MCF 10A (cell line): ENCODE measurements at regions not wholly inside any gene's neighbourhood (a gene's known extent, or its start where the extent isn't known, plus 50 kb on each side); places are given as distances from the start of the nearest gene placed in this dataset.

Experiments used
- BruUV-seq: library from RNA; stranded (reverse); fragments of 400-500 nt; replicated peaks from 2 replicates; lab custom pipeline; 2021; lab: Mats Ljungman, UMichigan
- CTCF ChIA-PET: fragments of 300-600 bp; sonication (Branson Sonifier 250); formaldehyde crosslinking; extraction: SDS; loops from one replicate; lab custom pipeline; 2021; ENCODE audit warnings: antibody characterized with exemption, inconsistent platforms; lab: Yijun Ruan, JAX
- POLR2A ChIA-PET: fragments of 300-600, 350-650 bp; sonication (Branson Sonifier 250); formaldehyde crosslinking; extraction: SDS; loops from one replicate; lab custom pipeline; 2020; ENCODE audit warnings: antibody characterized with exemption, inconsistent platforms; lab: Yijun Ruan, JAX
- DNase-seq: peaks from one replicate; pipeline ENCODE4 v3.0.0-alpha.2; 2018; ENCODE audit not compliant: unreplicated experiment
- H3K27ac Mint-ChIP-seq: one replicate; pipeline ENCODE4 v1.8.0; 2022; ENCODE audit warnings: mild to moderate bottlenecking, low read depth, mixed read lengths; ENCODE audit not compliant: unreplicated experiment
- H3K27me3 Mint-ChIP-seq: one replicate; pipeline ENCODE4 v1.8.0; 2022; ENCODE audit warnings: mixed read lengths; ENCODE audit not compliant: insufficient read depth, unreplicated experiment
- H3K36me3 Mint-ChIP-seq: one replicate; pipeline ENCODE4 v1.8.0; 2022; ENCODE audit warnings: mild to moderate bottlenecking, moderate library complexity, mixed read lengths; ENCODE audit not compliant: insufficient read depth, unreplicated experiment
- H3K4me1 Mint-ChIP-seq: one replicate; pipeline ENCODE4 v1.8.0; 2022; ENCODE audit warnings: mixed read lengths; ENCODE audit not compliant: insufficient read depth, unreplicated experiment
- H3K4me3 Mint-ChIP-seq: one replicate; pipeline ENCODE4 v1.8.0; 2022; ENCODE audit warnings: mild to moderate bottlenecking, moderate library complexity, mixed read lengths; ENCODE audit not compliant: unreplicated experiment
- H3K9me3 Mint-ChIP-seq: one replicate; pipeline ENCODE4 v1.8.0; 2022; ENCODE audit warnings: mixed read lengths; ENCODE audit not compliant: unreplicated experiment
- CTCF ChIP-seq: fragments of 200-600 bp; IDR thresholded peaks from one replicate; pipeline ENCODE4 v1.8.0; 2022; ENCODE audit warnings: antibody characterized with exemption, mild to moderate bottlenecking; ENCODE audit not compliant: unreplicated experiment
- intact Hi-C: fragments of 100-400 bp; cut with micrococcal nuclease; formaldehyde crosslinking; loops from 2 replicates; pipeline ENCODE4 v1.14.1; 2022

GRCh38 chr6:130748041-130748440 is 79.2 kb upstream of the SMLR1 start:
- intact Hi-C loops: no loop called here

GRCh38 chr6:130749402-130749801 is 77.8 kb upstream of the SMLR1 start:
- no peaks in the 10 kb centered on the region for H3K9me3 Mint-ChIP-seq
- TF ChIP-seq CTCF: no peak
- H3K36me3 Mint-ChIP-seq: no peaks in the 10 kb centered on the region
- BruUV-seq: no TSS peak
- CTCF ChIA-PET: interaction anchor here (0.5 kb wide), 1 partner anchor 44 kb away, joined by 3 read pairs; no protein-coding TSS in a partner anchor
- no peak overlapping the region for H3K27ac Mint-ChIP-seq
- POLR2A ChIA-PET: no interaction called here
- H3K27me3 Mint-ChIP-seq: no peaks in the 10 kb centered on the region
- H3K4me3 Mint-ChIP-seq: no peak overlapping the region
- peak; percentile 6 for DNase-seq
- intact Hi-C loops: no loop called here
- H3K4me1 Mint-ChIP-seq: no peaks in the 10 kb centered on the region

More at GRCh38 chr6:130748041-130748440, 79.2 kb upstream of the SMLR1 start:
- POLR2A ChIA-PET: no interaction called here
- DNase-seq: no peak
- H3K4me3 Mint-ChIP-seq: no peak overlapping the region
- no peaks in the 10 kb centered on the region for H3K9me3 Mint-ChIP-seq
- H3K36me3 Mint-ChIP-seq: no peaks in the 10 kb centered on the region
- H3K27ac Mint-ChIP-seq: no peak overlapping the region
- CTCF ChIA-PET: no interaction called here
- no peaks in the 10 kb centered on the region for H3K27me3 Mint-ChIP-seq
- no TSS peak for BruUV-seq
- no peak for TF ChIP-seq CTCF
- H3K4me1 Mint-ChIP-seq: no peaks in the 10 kb centered on the region

- Mint-ChIP-seq H3K27me3 (no peaks in the 10 kb centered on the region), H3K27ac (no peak overlapping the region), H3K4me1 (no peaks in the 10 kb centered on the region), H3K36me3 (no peaks in the 10 kb centered on the region), H3K9me3 (no peaks in the 10 kb centered on the region), H3K4me3 (no peak overlapping the region)
- POLR2A ChIA-PET: interaction anchor here (0.6 to 0.9 kb wide), 2 partner anchors 9 to 369 kb away, joined by 4 read pairs; no protein-coding TSS in a partner anchor
- no peak for DNase-seq
- no peak for TF ChIP-seq CTCF
- CTCF ChIA-PET: no interaction called here
- intact Hi-C loops: no loop called here
- BruUV-seq: no TSS peak
Measured at GRCh38 chr6:130752267-130752666, 74.9 kb upstream of the SMLR1 start.

GRCh38 chr6:130754786-130755367 is 72.3 kb upstream of the SMLR1 start:
- intact Hi-C loops: no loop called here
- Mint-ChIP-seq H3K36me3 (no peaks in the 10 kb centered on the region), H3K4me1 (no peaks in the 10 kb centered on the region), H3K27me3 (peaks cover 4% of the 10 kb centered on the region), H3K27ac (no peak overlapping the region), H3K9me3 (no peaks in the 10 kb centered on the region), H3K4me3 (no peak overlapping the region)
- ChIA-PET POLR2A (no interaction called here), CTCF (interaction anchor here (0.7 to 1.7 kb wide), 4 partner anchors 11 to 473 kb away, joined by 3 to 4 read pairs (median 3); no protein-coding TSS in a partner anchor)
- BruUV-seq: no TSS peak
- no peak for DNase-seq
- TF ChIP-seq CTCF: no peak
